ENCODE measurements at regions not wholly inside any gene's neighbourhood (a gene's known extent, or its start where the extent isn't known, plus 50 kb on each side); places are given as distances from the start of the nearest gene placed in this dataset.
"Not testable (repeated sequence)": the region's sequence is repeated elsewhere in the genome, so short reads cannot be mapped to it uniquely, and the experiment has no call there.

DNA sequence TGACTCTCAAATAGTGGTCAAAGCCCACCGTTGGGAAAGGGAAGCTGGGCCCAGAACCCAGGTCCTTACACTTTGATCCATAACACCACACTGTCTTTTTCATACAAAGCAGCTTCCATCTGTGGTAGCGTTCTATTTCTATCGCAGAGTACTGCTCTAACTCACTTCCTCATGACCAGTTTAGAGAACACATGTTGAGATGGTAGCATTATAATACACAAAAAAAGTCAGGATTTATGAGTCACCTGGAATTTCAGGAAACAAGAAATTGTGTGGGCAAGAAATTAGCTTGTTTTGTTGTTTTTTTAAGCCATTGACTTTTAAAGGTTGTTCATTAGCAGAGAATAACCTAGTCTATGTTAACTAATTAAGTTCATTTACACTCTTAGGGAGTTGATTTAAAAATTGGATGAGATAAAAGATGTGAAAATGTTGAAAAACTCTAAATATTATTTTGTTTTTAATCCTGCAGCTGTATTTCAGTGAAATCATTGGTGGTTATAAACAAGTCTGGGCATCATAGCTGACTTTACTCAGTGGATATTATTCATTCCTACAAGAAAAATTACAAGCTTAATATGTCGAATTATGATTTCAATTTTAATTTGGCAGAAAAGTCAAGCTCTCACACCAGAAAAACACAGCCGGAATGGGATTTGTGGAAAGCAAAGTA lies 1011.1 kb upstream of the HS3ST1 start:
- TF ChIP-seq, protein P1, sequence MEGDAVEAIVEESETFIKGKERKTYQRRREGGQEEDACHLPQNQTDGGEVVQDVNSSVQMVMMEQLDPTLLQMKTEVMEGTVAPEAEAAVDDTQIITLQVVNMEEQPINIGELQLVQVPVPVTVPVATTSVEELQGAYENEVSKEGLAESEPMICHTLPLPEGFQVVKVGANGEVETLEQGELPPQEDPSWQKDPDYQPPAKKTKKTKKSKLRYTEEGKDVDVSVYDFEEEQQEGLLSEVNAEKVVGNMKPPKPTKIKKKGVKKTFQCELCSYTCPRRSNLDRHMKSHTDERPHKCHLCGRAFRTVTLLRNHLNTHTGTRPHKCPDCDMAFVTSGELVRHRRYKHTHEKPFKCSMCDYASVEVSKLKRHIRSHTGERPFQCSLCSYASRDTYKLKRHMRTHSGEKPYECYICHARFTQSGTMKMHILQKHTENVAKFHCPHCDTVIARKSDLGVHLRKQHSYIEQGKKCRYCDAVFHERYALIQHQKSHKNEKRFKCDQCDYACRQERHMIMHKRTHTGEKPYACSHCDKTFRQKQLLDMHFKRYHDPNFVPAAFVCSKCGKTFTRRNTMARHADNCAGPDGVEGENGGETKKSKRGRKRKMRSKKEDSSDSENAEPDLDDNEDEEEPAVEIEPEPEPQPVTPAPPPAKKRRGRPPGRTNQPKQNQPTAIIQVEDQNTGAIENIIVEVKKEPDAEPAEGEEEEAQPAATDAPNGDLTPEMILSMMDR (IDR thresholded peaks at IDR 0.05), result no peak
- no peak for DNase-seq (ENCODE audit: low spot score)
- ATAC-seq (ENCODE audit: low FRiP score), result no peak

GRCh38 chr4:12431259-12431658 lies 1002.6 kb upstream of the HS3ST1 start:
- DNase-seq (ENCODE audit: low spot score); ATAC-seq (ENCODE audit: low FRiP score): not testable (repeated sequence)

DNA sequence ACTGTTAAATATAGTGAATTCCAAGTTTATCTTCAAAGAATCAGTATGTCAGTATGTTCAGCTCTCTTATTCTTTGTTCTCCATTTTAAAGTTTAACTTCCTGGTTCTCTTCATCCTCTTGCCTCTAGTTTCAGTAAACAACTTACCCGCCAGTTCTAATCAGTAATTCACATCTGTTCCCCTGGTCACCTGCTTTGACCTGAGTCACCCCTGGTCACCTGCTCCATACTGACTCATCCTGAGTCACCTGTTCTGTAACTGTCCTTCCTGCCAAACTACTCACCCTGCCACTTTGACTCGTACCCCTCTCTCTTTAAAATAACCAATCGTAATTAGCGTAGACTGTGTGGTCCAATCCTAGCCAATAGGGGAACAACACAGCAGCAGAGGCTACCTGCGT lies 992.7 kb upstream of the HS3ST1 start:
- DNase-seq (ENCODE audit: low spot score) (no peak), ATAC-seq (ENCODE audit: low FRiP score) (no peak)
- TF ChIP-seq, protein P1 (IDR thresholded peaks at IDR 0.05), result no peak

- no peak for ATAC-seq (ENCODE audit: low FRiP score)
- TF ChIP-seq, protein P1 (IDR thresholded peaks at IDR 0.05), result no peak
- no peak for DNase-seq (ENCODE audit: low spot score)
These were observed 988.1 kb upstream of the HS3ST1 start for GRCh38 chr4:12416755-12417154.

GRCh38 chr4:12414181-12414812 lies 985.6 kb upstream of the HS3ST1 start:
- no peak for ATAC-seq (ENCODE audit: low FRiP score)
- TF ChIP-seq, protein P1 (IDR thresholded peaks at IDR 0.05), result no peak
- no peak for DNase-seq (ENCODE audit: low spot score)

GRCh38 chr4:12411072-12411471 lies 982.4 kb upstream of the HS3ST1 start:
- ATAC-seq (ENCODE audit: low FRiP score), result peak; percentile 73
- DNase-seq (ENCODE audit: low spot score), result no peak

DNA sequence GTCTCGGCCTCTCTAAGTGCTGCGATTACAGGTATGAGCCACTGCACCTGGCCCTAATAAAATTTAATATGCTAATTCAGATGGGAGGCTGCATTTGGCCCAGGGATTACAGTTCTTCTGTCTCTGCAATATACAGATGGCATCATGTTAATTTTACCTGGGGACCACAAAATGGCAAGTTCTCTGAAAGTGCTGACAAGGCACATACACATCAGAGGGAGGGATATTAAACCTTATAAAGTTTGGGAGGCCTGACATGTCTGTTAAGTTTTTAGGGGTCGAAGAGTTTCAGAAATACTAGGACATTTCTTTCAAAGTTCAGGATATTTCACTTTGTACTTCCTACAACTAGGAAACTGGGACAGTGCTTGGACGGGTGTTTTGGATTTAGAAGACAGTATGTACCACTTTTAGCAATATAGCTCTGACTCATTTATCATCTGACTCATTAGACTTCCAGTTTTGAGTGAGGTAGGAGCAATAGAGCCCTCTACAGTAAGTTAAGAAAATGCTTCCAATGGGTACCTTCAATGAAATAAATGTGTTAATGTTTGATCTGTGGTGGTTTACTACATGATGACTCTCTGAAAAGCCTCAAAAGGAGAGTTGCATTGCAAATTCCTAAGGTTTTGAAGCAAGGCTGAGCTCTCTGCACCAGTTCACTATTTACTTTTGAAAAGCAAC lies 981.0 kb upstream of the HS3ST1 start:
- TF ChIP-seq, protein P1 (IDR thresholded peaks at IDR 0.05), result no peak
- ATAC-seq (ENCODE audit: low FRiP score), result peak; percentile 85
- no peak for DNase-seq (ENCODE audit: low spot score)

More at GRCh38 chr4:12411072-12411471, 982.4 kb upstream of the HS3ST1 start:
- TF ChIP-seq, protein P1 (IDR thresholded peaks at IDR 0.05), result no peak
